ENCODE measurements at regions not wholly inside any gene's neighbourhood (a gene's known extent, or its start where the extent isn't known, plus 50 kb on each side); places are given as distances from the start of the nearest gene placed in this dataset.

DNA sequence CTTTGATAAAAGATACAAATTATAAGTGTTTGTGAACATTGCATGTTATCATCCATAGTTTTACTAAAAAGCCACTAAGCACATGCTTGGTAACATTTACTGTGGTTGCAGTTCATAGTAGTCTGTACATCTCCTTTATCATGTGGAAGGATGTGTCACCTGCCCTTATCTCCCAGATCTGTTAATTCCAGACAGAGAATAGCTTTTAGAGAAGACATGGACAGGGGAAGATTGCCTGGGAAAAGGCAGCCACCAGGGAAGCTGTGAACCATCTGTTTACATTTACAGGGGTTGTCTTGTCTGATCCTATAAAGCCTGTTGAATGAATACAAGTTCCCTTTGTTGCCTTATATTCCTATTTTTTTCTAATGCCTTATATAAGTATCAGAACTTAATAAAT, 396.0 kb downstream of the FAT4 start:
- TF ChIP-seq, protein P1, sequence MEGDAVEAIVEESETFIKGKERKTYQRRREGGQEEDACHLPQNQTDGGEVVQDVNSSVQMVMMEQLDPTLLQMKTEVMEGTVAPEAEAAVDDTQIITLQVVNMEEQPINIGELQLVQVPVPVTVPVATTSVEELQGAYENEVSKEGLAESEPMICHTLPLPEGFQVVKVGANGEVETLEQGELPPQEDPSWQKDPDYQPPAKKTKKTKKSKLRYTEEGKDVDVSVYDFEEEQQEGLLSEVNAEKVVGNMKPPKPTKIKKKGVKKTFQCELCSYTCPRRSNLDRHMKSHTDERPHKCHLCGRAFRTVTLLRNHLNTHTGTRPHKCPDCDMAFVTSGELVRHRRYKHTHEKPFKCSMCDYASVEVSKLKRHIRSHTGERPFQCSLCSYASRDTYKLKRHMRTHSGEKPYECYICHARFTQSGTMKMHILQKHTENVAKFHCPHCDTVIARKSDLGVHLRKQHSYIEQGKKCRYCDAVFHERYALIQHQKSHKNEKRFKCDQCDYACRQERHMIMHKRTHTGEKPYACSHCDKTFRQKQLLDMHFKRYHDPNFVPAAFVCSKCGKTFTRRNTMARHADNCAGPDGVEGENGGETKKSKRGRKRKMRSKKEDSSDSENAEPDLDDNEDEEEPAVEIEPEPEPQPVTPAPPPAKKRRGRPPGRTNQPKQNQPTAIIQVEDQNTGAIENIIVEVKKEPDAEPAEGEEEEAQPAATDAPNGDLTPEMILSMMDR (IDR thresholded peaks at IDR 0.05; ENCODE audit: low read length), result no peak
- TF ChIP-seq EZH2 (optimal IDR thresholded peaks at IDR 0.05; ENCODE audit: low read depth, low read length), result no peak
